Islet precursor cell (in vitro differentiated cells): ENCODE measurements at regions not wholly inside any gene's neighbourhood (a gene's known extent, or its start where the extent isn't known, plus 50 kb on each side); places are given as distances from the start of the nearest gene placed in this dataset.

Experiments
- DNase-seq: peaks from one replicate; pipeline ENCODE4 v3.0.0-alpha.2; 2018

GRCh38 chr15:87133704-87134103, 1054.0 kb downstream of the AGBL1 start:
- no peak for DNase-seq

GRCh38 chr15:87131067-87131466, 1051.4 kb downstream of the AGBL1 start:
- no peak for DNase-seq

GRCh38 chr15:87129916-87130315, 1050.2 kb downstream of the AGBL1 start:
- no peak for DNase-seq

- no peak for DNase-seq
Observed at GRCh38 chr15:87123676-87124382, 1044.2 kb downstream of the AGBL1 start.

GRCh38 chr15:87121336-87121735, 1041.7 kb downstream of the AGBL1 start:
- no peak for DNase-seq

- DNase-seq, result no peak
Observed at GRCh38 chr15:87120555-87120954, 1040.9 kb downstream of the AGBL1 start.

- DNase-seq, result no peak
Observed at GRCh38 chr15:87118846-87119245, 1039.2 kb downstream of the AGBL1 start.

- no peak for DNase-seq
Observed at GRCh38 chr15:87118435-87118834, 1038.8 kb downstream of the AGBL1 start.

GRCh38 chr15:87115795-87116194, 1036.1 kb downstream of the AGBL1 start:
- DNase-seq, result no peak

- no peak for DNase-seq
Observed at GRCh38 chr15:87099916-87100315, 1020.2 kb downstream of the AGBL1 start.

GRCh38 chr15:87089551-87089950, 1009.9 kb downstream of the AGBL1 start:
- DNase-seq, result no peak

GRCh38 chr15:87083201-87083600, 1003.5 kb downstream of the AGBL1 start:
- DNase-seq, result no peak

- no peak for DNase-seq
Observed at GRCh38 chr15:87082581-87082980, 1002.9 kb downstream of the AGBL1 start.

- DNase-seq, result peak; percentile 56
Observed at GRCh38 chr15:87080547-87080946, 1000.9 kb downstream of the AGBL1 start.
